Choroid plexus epithelial cell (primary cell): ENCODE measurements at regions not wholly inside any gene's neighbourhood (a gene's known extent, or its start where the extent isn't known, plus 50 kb on each side); places are given as distances from the start of the nearest gene placed in this dataset.

ENCODE experiments used
- DNase-seq: peaks from one replicate; pipeline ENCODE4 v3.0.0-alpha.2; 2010; ENCODE audit warnings: low read depth
- H3K4me3 ChIP-seq: 2 replicates; pipeline ENCODE4 v1.5.1; 2011; ENCODE audit warnings: low read depth, mild to moderate bottlenecking, control low read depth, low read length, moderate library complexity
- TF ChIP-seq, protein P1 (sequence below): conservative IDR thresholded peaks from 2 replicates; pipeline ENCODE4 v1.5.1; 2011; ENCODE audit warnings: low read depth, mild to moderate bottlenecking, control low read depth, inconsistent platforms, low read length, moderate library complexity

GRCh38 chr12:75662511-75663159, 151.2 kb upstream of the KRR1 start:
- peak; percentile 74 for DNase-seq
- TF ChIP-seq, protein P1, sequence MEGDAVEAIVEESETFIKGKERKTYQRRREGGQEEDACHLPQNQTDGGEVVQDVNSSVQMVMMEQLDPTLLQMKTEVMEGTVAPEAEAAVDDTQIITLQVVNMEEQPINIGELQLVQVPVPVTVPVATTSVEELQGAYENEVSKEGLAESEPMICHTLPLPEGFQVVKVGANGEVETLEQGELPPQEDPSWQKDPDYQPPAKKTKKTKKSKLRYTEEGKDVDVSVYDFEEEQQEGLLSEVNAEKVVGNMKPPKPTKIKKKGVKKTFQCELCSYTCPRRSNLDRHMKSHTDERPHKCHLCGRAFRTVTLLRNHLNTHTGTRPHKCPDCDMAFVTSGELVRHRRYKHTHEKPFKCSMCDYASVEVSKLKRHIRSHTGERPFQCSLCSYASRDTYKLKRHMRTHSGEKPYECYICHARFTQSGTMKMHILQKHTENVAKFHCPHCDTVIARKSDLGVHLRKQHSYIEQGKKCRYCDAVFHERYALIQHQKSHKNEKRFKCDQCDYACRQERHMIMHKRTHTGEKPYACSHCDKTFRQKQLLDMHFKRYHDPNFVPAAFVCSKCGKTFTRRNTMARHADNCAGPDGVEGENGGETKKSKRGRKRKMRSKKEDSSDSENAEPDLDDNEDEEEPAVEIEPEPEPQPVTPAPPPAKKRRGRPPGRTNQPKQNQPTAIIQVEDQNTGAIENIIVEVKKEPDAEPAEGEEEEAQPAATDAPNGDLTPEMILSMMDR, result no peak

DNA sequence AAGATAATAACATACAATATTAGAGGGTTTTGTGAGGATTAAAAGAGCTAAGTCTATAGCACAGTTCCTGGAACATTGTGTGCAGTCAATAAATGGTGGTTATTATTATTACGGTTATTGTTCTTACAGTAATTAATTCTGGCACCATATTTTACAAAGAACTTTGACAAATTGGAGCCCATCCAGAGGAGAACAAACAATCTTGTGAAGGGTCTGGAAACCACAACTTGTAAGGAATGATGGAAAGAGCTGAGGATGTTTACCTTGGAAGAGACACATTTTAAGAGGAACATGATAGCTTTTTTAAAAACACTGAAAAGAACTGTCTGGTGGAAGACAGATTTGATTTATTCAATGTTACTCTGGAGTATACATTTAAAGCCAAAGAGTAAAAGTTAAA, 150.5 kb upstream of the KRR1 start:
- TF ChIP-seq, protein P1, result no peak
- peak; percentile 82 for DNase-seq

More at GRCh38 chr12:75662511-75663159, 151.2 kb upstream of the KRR1 start:
- no peak overlapping the region for H3K4me3 ChIP-seq

GRCh38 chr12:75660805-75661404, 149.5 kb upstream of the KRR1 start:
- H3K4me3 ChIP-seq, result no peak overlapping the region
- TF ChIP-seq, protein P1, result no peak
- peak; percentile 51 for DNase-seq

More for the DNA sequence above, 150.5 kb upstream of the KRR1 start:
- no peak overlapping the region for H3K4me3 ChIP-seq

DNA sequence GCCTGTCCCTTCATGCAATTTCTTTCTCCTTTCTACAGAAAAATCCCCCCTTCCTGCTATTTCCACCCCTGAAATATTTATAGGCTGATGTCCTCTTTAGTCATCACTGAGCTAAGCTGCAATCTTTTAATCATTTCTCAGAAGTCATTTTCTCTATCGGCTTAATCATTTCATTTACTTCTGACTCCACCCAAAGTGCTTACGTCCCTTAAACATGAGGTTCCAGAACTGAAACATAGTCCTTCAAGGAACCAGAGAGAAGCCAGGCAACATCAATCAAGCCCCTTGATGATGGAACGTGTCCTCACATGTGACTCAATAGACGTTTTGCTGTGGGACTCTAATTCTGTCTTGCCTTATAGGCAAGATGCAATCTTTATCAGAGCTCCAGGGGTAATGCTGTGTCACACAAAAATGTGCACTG, 148.7 kb upstream of the KRR1 start:
- peak; percentile 66 for DNase-seq
- TF ChIP-seq, protein P1, result no peak
- H3K4me3 ChIP-seq, result no peak overlapping the region

GRCh38 chr12:75658901-75659823, 147.8 kb upstream of the KRR1 start:
- H3K4me3 ChIP-seq, result no peak overlapping the region
- DNase-seq, result peak; percentile 81
- TF ChIP-seq, protein P1, result no peak

DNA sequence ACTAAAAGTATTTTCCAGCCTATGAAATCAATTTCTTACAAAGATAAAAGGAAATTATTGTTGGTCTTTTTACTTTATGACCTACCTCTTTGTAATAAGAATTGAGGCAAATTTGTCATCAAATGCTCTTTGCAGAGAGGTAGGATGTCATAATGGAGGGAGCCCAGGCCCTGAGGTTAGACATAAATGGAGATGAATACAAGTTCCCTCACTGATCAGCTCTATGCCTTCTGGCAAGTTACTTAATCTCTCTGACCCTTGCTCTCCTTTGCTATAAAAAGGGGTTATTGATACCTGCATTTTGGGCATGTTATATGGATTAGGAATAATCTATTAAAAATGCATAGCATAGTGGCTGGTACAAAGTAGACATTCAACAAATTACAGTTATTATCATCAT, 146.9 kb upstream of the KRR1 start:
- no peak overlapping the region for H3K4me3 ChIP-seq
- TF ChIP-seq, protein P1, result no peak
- peak; percentile 2 for DNase-seq
